Frontal cortex (tissue), 3 donors: ENCODE measurements at regions not wholly inside any gene's neighbourhood (a gene's known extent, or its start where the extent isn't known, plus 50 kb on each side); places are given as distances from the start of the nearest gene placed in this dataset.
"Not testable (repeated sequence)": the region's sequence is repeated elsewhere in the genome, so short reads cannot be mapped to it uniquely, and the experiment has no call there.

Experiments
- DNase-seq, 2 donors: peaks; one replicate each; pipeline ENCODE4 v3.0.0; 2012; ENCODE audit warnings: low spot score in 2 of 2
- FAIRE-seq: peaks from 2 replicates; lab custom pipeline; 2012; peaks lifted over from hg19 to GRCh38; lab: Jason Lieb, UNC
- donor health status: control.
- donor health status: control.
- donor health status: control.

GRCh38 chr4:20015636-20016224 lies 236.0 kb upstream of the SLIT2 start:
- DNase-seq (no peak), FAIRE-seq (no peak)

GRCh38 chr4:20003836-20004558 lies 247.7 kb upstream of the SLIT2 start:
- not testable (repeated sequence) for FAIRE-seq, DNase-seq

- no peak for DNase-seq
- no peak for FAIRE-seq
These were observed 251.8 kb upstream of the SLIT2 start for GRCh38 chr4:19999775-20000414.

- FAIRE-seq (no peak), DNase-seq (no peak)
These were observed 252.4 kb upstream of the SLIT2 start for GRCh38 chr4:19999276-19999675.

GRCh38 chr4:19993242-19993641 lies 258.5 kb upstream of the SLIT2 start:
- no peak for DNase-seq
- FAIRE-seq = no peak

GRCh38 chr4:19992471-19993093 lies 259.1 kb upstream of the SLIT2 start:
- FAIRE-seq = no peak
- DNase-seq = no peak

- FAIRE-seq = no peak
- DNase-seq = no peak
These were observed 264.0 kb upstream of the SLIT2 start for GRCh38 chr4:19987746-19988145.

- DNase-seq (no peak), FAIRE-seq (no peak)
These were observed 268.6 kb upstream of the SLIT2 start for GRCh38 chr4:19983072-19983471.

- FAIRE-seq = no peak
- no peak for DNase-seq
These were observed 269.1 kb upstream of the SLIT2 start for GRCh38 chr4:19982556-19982955.

- no peak for FAIRE-seq
- DNase-seq = no peak
These were observed 279.9 kb upstream of the SLIT2 start for GRCh38 chr4:19971829-19972228.

GRCh38 chr4:19969492-19969891 lies 282.2 kb upstream of the SLIT2 start:
- no peak for FAIRE-seq
- DNase-seq = no peak

GRCh38 chr4:19961091-19961490 lies 290.6 kb upstream of the SLIT2 start:
- FAIRE-seq (no peak), DNase-seq (no peak)

- FAIRE-seq (no peak), DNase-seq (no peak)
These were observed 292.9 kb upstream of the SLIT2 start for GRCh38 chr4:19958848-19959247.

GRCh38 chr4:19947349-19947748 lies 304.4 kb upstream of the SLIT2 start:
- no peak for DNase-seq
- FAIRE-seq = no peak

GRCh38 chr4:19945979-19946380 lies 305.7 kb upstream of the SLIT2 start:
- DNase-seq = no peak
- no peak for FAIRE-seq

GRCh38 chr4:19945501-19945900 lies 306.2 kb upstream of the SLIT2 start:
- FAIRE-seq (no peak), DNase-seq (no peak)

- no peak for FAIRE-seq
- no peak for DNase-seq
These were observed 306.9 kb upstream of the SLIT2 start for GRCh38 chr4:19944806-19945205.

GRCh38 chr4:19944251-19944650 lies 307.5 kb upstream of the SLIT2 start:
- DNase-seq (no peak), FAIRE-seq (no peak)

GRCh38 chr4:19941434-19941833 lies 310.3 kb upstream of the SLIT2 start:
- DNase-seq (no peak), FAIRE-seq (no peak)

- FAIRE-seq (no peak), DNase-seq (no peak)
These were observed 310.8 kb upstream of the SLIT2 start for GRCh38 chr4:19940861-19941260.

GRCh38 chr4:19936476-19936875 lies 315.2 kb upstream of the SLIT2 start:
- DNase-seq (no peak), FAIRE-seq (no peak)
